ENCODE measurements at regions not wholly inside any gene's neighbourhood (a gene's known extent, or its start where the extent isn't known, plus 50 kb on each side); places are given as distances from the start of the nearest gene placed in this dataset.

- Histone ChIP-seq H3K9me3 (no peaks in the 10 kb centered on the region), H3K4me2 (peak overlapping the region; percentile 90; the same call in 1 of the 2 replicates), H4K20me1 (peaks cover 92% of the 10 kb centered on the region), H3K36me3 (peaks cover 5% of the 10 kb centered on the region; the same call in 1 of the 2 replicates), H3K4me3 (no peak overlapping the region), H3K27ac (no peak overlapping the region), H3K4me1 (peaks cover 52% of the 10 kb centered on the region), H3K9ac (no peak overlapping the region), H3K27me3 (no peaks in the 10 kb centered on the region)
- no peak for TF ChIP-seq Cebpa-rat (IDR thresholded peaks at IDR 0.05)
Measured at GRCh38 chr12:123045678-123046077, 65.2 kb downstream of the ARL6IP4 start.

- peaks cover 52% of the 10 kb centered on the region for H3K4me1 ChIP-seq
- H3K27ac ChIP-seq: peak overlapping the region; percentile 59
- peak overlapping the region; percentile 26; the same call in 1 of the 2 replicates for H3K9ac ChIP-seq
- TF ChIP-seq Cebpa-rat (IDR thresholded peaks at IDR 0.05): no peak
- peaks cover 82% of the 10 kb centered on the region for H4K20me1 ChIP-seq
- H3K9me3 ChIP-seq: no peaks in the 10 kb centered on the region
- H3K4me3 ChIP-seq: no peak overlapping the region
- peaks cover 5% of the 10 kb centered on the region; the same call in 1 of the 2 replicates for H3K36me3 ChIP-seq
- peak overlapping the region; percentile 90 for H3K4me2 ChIP-seq
- H3K27me3 ChIP-seq: no peaks in the 10 kb centered on the region
Measured at GRCh38 chr12:123044351-123044750, 63.9 kb downstream of the ARL6IP4 start.

- Histone ChIP-seq H3K4me1 (peaks cover 52% of the 10 kb centered on the region), H3K9ac (peak overlapping the region; percentile 26; the same call in 1 of the 2 replicates), H3K27me3 (no peaks in the 10 kb centered on the region), H3K27ac (peak overlapping the region; percentile 59), H3K4me2 (peak overlapping the region; percentile 90), H4K20me1 (peaks cover 83% of the 10 kb centered on the region), H3K36me3 (no peaks in the 10 kb centered on the region), H3K4me3 (peak overlapping the region; percentile 23; the same call in 1 of the 2 replicates), H3K9me3 (no peaks in the 10 kb centered on the region)
- TF ChIP-seq Cebpa-rat (IDR thresholded peaks at IDR 0.05): no peak
Measured at GRCh38 chr12:123043536-123044001, 63.1 kb downstream of the ARL6IP4 start.

GRCh38 chr12:123042833-123043232 is 62.4 kb downstream of the ARL6IP4 start:
- no peaks in the 10 kb centered on the region for H3K9me3 ChIP-seq
- peaks cover 52% of the 10 kb centered on the region for H3K4me1 ChIP-seq
- H3K27me3 ChIP-seq: no peaks in the 10 kb centered on the region
- no peak overlapping the region for H3K4me3 ChIP-seq
- no peaks in the 10 kb centered on the region for H3K36me3 ChIP-seq
- H3K9ac ChIP-seq: 0 out of 2 replicates have a peak overlapping the region, but pooled peaks have one; percentile 16
- peak overlapping the region; percentile 90 for H3K4me2 ChIP-seq
- TF ChIP-seq Cebpa-rat (IDR thresholded peaks at IDR 0.05): no peak
- peak overlapping the region; percentile 59 for H3K27ac ChIP-seq
- H4K20me1 ChIP-seq: peaks cover 88% of the 10 kb centered on the region

GRCh38 chr12:123041811-123042655 is 61.6 kb downstream of the ARL6IP4 start:
- H3K4me2 ChIP-seq: peak overlapping the region; percentile 90; the same call in 1 of the 2 replicates
- H3K27ac ChIP-seq: peak overlapping the region; percentile 59
- no peak overlapping the region for H3K4me3 ChIP-seq

GRCh38 chr12:123041042-123041531 is 60.6 kb downstream of the ARL6IP4 start:
- no peak for TF ChIP-seq Cebpa-rat (IDR thresholded peaks at IDR 0.05)
- Histone ChIP-seq H3K4me3 (no peak overlapping the region), H3K9me3 (no peaks in the 10 kb centered on the region), H3K9ac (0 out of 2 replicates have a peak overlapping the region, but pooled peaks have one; percentile 15), H3K27me3 (no peaks in the 10 kb centered on the region), H3K36me3 (no peaks in the 10 kb centered on the region), H3K27ac (0 out of 2 replicates have a peak overlapping the region, but pooled peaks have one; percentile 20), H4K20me1 (peaks cover 86% of the 10 kb centered on the region), H3K4me1 (peaks cover 60% of the 10 kb centered on the region), H3K4me2 (peak overlapping the region; percentile 35)

More at GRCh38 chr12:123041811-123042655, 61.6 kb downstream of the ARL6IP4 start:
- Histone ChIP-seq H3K4me1 (peaks cover 52% of the 10 kb centered on the region), H3K27me3 (no peaks in the 10 kb centered on the region), H3K36me3 (no peaks in the 10 kb centered on the region), H4K20me1 (peaks cover 86% of the 10 kb centered on the region), H3K9me3 (no peaks in the 10 kb centered on the region), H3K9ac (0 out of 2 replicates have a peak overlapping the region, but pooled peaks have one; percentile 15)
- TF ChIP-seq Cebpa-rat (IDR thresholded peaks at IDR 0.05): no peak

- Histone ChIP-seq H3K4me3 (no peak overlapping the region), H3K27me3 (no peaks in the 10 kb centered on the region), H3K9me3 (no peaks in the 10 kb centered on the region), H4K20me1 (peaks cover 79% of the 10 kb centered on the region), H3K4me1 (peaks cover 63% of the 10 kb centered on the region), H3K36me3 (no peaks in the 10 kb centered on the region), H3K4me2 (no peak overlapping the region), H3K27ac (no peak overlapping the region), H3K9ac (no peak overlapping the region)
- TF ChIP-seq Cebpa-rat (IDR thresholded peaks at IDR 0.05): no peak
Measured at GRCh38 chr12:123040106-123040505, 59.6 kb downstream of the ARL6IP4 start.

- Histone ChIP-seq H3K9me3 (no peaks in the 10 kb centered on the region), H3K36me3 (no peaks in the 10 kb centered on the region), H3K9ac (no peak overlapping the region), H3K4me1 (peaks cover 63% of the 10 kb centered on the region), H3K27me3 (no peaks in the 10 kb centered on the region), H4K20me1 (peaks cover 68% of the 10 kb centered on the region), H3K27ac (no peak overlapping the region), H3K4me2 (no peak overlapping the region), H3K4me3 (no peak overlapping the region)
- TF ChIP-seq Cebpa-rat (IDR thresholded peaks at IDR 0.05): no peak
Measured at GRCh38 chr12:123038966-123039365, 58.5 kb downstream of the ARL6IP4 start.

- TF ChIP-seq Cebpa-rat (IDR thresholded peaks at IDR 0.05): no peak
- Histone ChIP-seq H3K36me3 (0 out of 2 replicates have a peak, but pooled peaks cover 4% of the 10 kb centered on the region), H3K27me3 (no peaks in the 10 kb centered on the region), H4K20me1 (peaks cover 64% of the 10 kb centered on the region; the same call in 1 of the 2 replicates), H3K9ac (no peak overlapping the region), H3K9me3 (no peaks in the 10 kb centered on the region), H3K4me1 (peaks cover 63% of the 10 kb centered on the region), H3K27ac (no peak overlapping the region), H3K4me2 (no peak overlapping the region), H3K4me3 (no peak overlapping the region)
Measured at GRCh38 chr12:123038486-123038885, 58.0 kb downstream of the ARL6IP4 start.

Data from BLaER1 (cell line).